ENCODE measurements at regions not wholly inside any gene's neighbourhood (a gene's known extent, or its start where the extent isn't known, plus 50 kb on each side); places are given as distances from the start of the nearest gene placed in this dataset.

- H4K8ac ChIP-seq (ENCODE audit: low read depth, low read length) = no peak overlapping the region
- no peak overlapping the region for H3K14ac ChIP-seq (ENCODE audit: low read length)
- H3K36me3 ChIP-seq (ENCODE audit: control insufficient read depth in 1 of 2, insufficient read depth in 2 of 2, low read length in 2 of 2) = no peaks in the 10 kb centered on the region
- H3K9me3 ChIP-seq (ENCODE audit: insufficient read depth, low read depth, low read length) = no peaks in the 10 kb centered on the region
- H3K9ac ChIP-seq (ENCODE audit: low read length) = no peak overlapping the region
- no peak overlapping the region for H2AK5ac ChIP-seq (ENCODE audit: low read length)
- H3K4me2 ChIP-seq (ENCODE audit: low read length) = no peak overlapping the region
- DNase-seq = peak in 1 of 2 donors; percentile 8
- no peak overlapping the region for H3K18ac ChIP-seq (ENCODE audit: low read length)
- H3K4me3 ChIP-seq (ENCODE audit: low read depth, low read length) = no peak overlapping the region
- no peak overlapping the region for H3K4ac ChIP-seq (ENCODE audit: low read depth, low read length)
- H3K79me2 ChIP-seq (ENCODE audit: control insufficient read depth, insufficient read depth, low read length, poor library complexity) = no peaks in the 10 kb centered on the region
- no peak overlapping the region for H2BK120ac ChIP-seq (ENCODE audit: insufficient read depth, low read length, poor library complexity)
- no peak overlapping the region for H4K12ac ChIP-seq (ENCODE audit: low read depth, low read length)
- H3K79me1 ChIP-seq (ENCODE audit: low read length) = no peaks in the 10 kb centered on the region
- H4K91ac ChIP-seq (ENCODE audit: low read depth, low read length) = no peak overlapping the region
- no peak overlapping the region for H2BK12ac ChIP-seq (ENCODE audit: low read length)
- H3K27me3 ChIP-seq (ENCODE audit: insufficient read depth, low read length) = no peaks in the 10 kb centered on the region
- H2AFZ ChIP-seq (ENCODE audit: insufficient read depth, low read length, poor library complexity) = no peak overlapping the region
- no peaks in the 10 kb centered on the region for H3K4me1 ChIP-seq (ENCODE audit: control insufficient read depth in 1 of 2, insufficient read depth in 2 of 2, low read length in 2 of 2)
- H3K27ac ChIP-seq (ENCODE audit: low read depth, low read length) = no peak overlapping the region
- H2BK5ac ChIP-seq (ENCODE audit: low read depth, low read length, poor library complexity) = no peak overlapping the region
- no peak overlapping the region for H3K23ac ChIP-seq (ENCODE audit: low read length)
Measured at GRCh38 chr11:122317305-122317704, 201.3 kb upstream of the BLID start.

GRCh38 chr11:122313581-122313980 lies 197.6 kb upstream of the BLID start:
- WGBS (ENCODE audit: extremely low coverage, insufficient coverage, insufficient read length) = no CpG with 5 or more reads among the region's 5 CpGs
- H3K4me3 ChIP-seq (ENCODE audit: low read depth, low read length) = no peak overlapping the region
- no peak overlapping the region for H2BK12ac ChIP-seq (ENCODE audit: low read length)
- H2BK5ac ChIP-seq (ENCODE audit: low read depth, low read length, poor library complexity) = no peak overlapping the region
- H3K23ac ChIP-seq (ENCODE audit: low read length) = no peak overlapping the region
- no peak overlapping the region for H4K12ac ChIP-seq (ENCODE audit: low read depth, low read length)
- H4K91ac ChIP-seq (ENCODE audit: low read depth, low read length) = no peak overlapping the region
- no peak overlapping the region for H2BK120ac ChIP-seq (ENCODE audit: insufficient read depth, low read length, poor library complexity)
- H3K18ac ChIP-seq (ENCODE audit: low read length) = no peak overlapping the region
- DNase-seq = peak; percentile 60 to 75
- no peak overlapping the region for H3K4me2 ChIP-seq (ENCODE audit: low read length)
- no peak overlapping the region for H2AFZ ChIP-seq (ENCODE audit: insufficient read depth, low read length, poor library complexity)
- H3K79me1 ChIP-seq (ENCODE audit: low read length) = no peaks in the 10 kb centered on the region
- H3K79me2 ChIP-seq (ENCODE audit: control insufficient read depth, insufficient read depth, low read length, poor library complexity) = no peaks in the 10 kb centered on the region
- no peaks in the 10 kb centered on the region for H3K9me3 ChIP-seq (ENCODE audit: insufficient read depth, low read depth, low read length)
- H3K36me3 ChIP-seq (ENCODE audit: control insufficient read depth in 1 of 2, insufficient read depth in 2 of 2, low read length in 2 of 2) = no peaks in the 10 kb centered on the region
- no peak overlapping the region for H2AK5ac ChIP-seq (ENCODE audit: low read length)
- no peak overlapping the region for H3K9ac ChIP-seq (ENCODE audit: low read length)
- peaks cover 0 to 2% of the 10 kb centered on the region in 2 experiments for H3K4me1 ChIP-seq (ENCODE audit: control insufficient read depth in 1 of 2, insufficient read depth in 2 of 2, low read length in 2 of 2)
- H3K14ac ChIP-seq (ENCODE audit: low read length) = no peak overlapping the region
- no peaks in the 10 kb centered on the region for H3K27me3 ChIP-seq (ENCODE audit: insufficient read depth, low read length)
- H4K8ac ChIP-seq (ENCODE audit: low read depth, low read length) = no peak overlapping the region
- H3K4ac ChIP-seq (ENCODE audit: low read depth, low read length) = no peak overlapping the region
- no peak overlapping the region for H3K27ac ChIP-seq (ENCODE audit: low read depth, low read length)

GRCh38 chr11:122311216-122311755 lies 195.3 kb upstream of the BLID start:
- WGBS (ENCODE audit: extremely low coverage, insufficient coverage, insufficient read length) = no CpG with 5 or more reads among the region's 5 CpGs
- no peaks in the 10 kb centered on the region for H3K79me2 ChIP-seq (ENCODE audit: control insufficient read depth, insufficient read depth, low read length, poor library complexity)
- no peaks in the 10 kb centered on the region for H3K79me1 ChIP-seq (ENCODE audit: low read length)
- no peak overlapping the region for H2AFZ ChIP-seq (ENCODE audit: insufficient read depth, low read length, poor library complexity)
- no peak overlapping the region for H3K14ac ChIP-seq (ENCODE audit: low read length)
- no peak overlapping the region for H2BK12ac ChIP-seq (ENCODE audit: low read length)
- H2AK5ac ChIP-seq (ENCODE audit: low read length) = no peak overlapping the region
- H2BK5ac ChIP-seq (ENCODE audit: low read depth, low read length, poor library complexity) = no peak overlapping the region
- H3K9ac ChIP-seq (ENCODE audit: low read length) = no peak overlapping the region
- H3K18ac ChIP-seq (ENCODE audit: low read length) = no peak overlapping the region
- H3K4ac ChIP-seq (ENCODE audit: low read depth, low read length) = no peak overlapping the region
- H3K4me3 ChIP-seq (ENCODE audit: low read depth, low read length) = no peak overlapping the region
- H2BK120ac ChIP-seq (ENCODE audit: insufficient read depth, low read length, poor library complexity) = no peak overlapping the region
- H3K9me3 ChIP-seq (ENCODE audit: insufficient read depth, low read depth, low read length) = no peaks in the 10 kb centered on the region
- H3K4me1 ChIP-seq (ENCODE audit: control insufficient read depth in 1 of 2, insufficient read depth in 2 of 2, low read length in 2 of 2) = peaks cover 0 to 2% of the 10 kb centered on the region in 2 experiments
- peak; percentile 41 to 83 for DNase-seq
- no peak overlapping the region for H3K4me2 ChIP-seq (ENCODE audit: low read length)
- no peak overlapping the region for H3K23ac ChIP-seq (ENCODE audit: low read length)
- H4K8ac ChIP-seq (ENCODE audit: low read depth, low read length) = no peak overlapping the region
- H4K91ac ChIP-seq (ENCODE audit: low read depth, low read length) = no peak overlapping the region
- H3K27ac ChIP-seq (ENCODE audit: low read depth, low read length) = no peak overlapping the region
- H4K12ac ChIP-seq (ENCODE audit: low read depth, low read length) = no peak overlapping the region
- no peaks in the 10 kb centered on the region for H3K27me3 ChIP-seq (ENCODE audit: insufficient read depth, low read length)
- H3K36me3 ChIP-seq (ENCODE audit: control insufficient read depth in 1 of 2, insufficient read depth in 2 of 2, low read length in 2 of 2) = no peaks in the 10 kb centered on the region

GRCh38 chr11:122310766-122311165 lies 194.8 kb upstream of the BLID start:
- Histone ChIP-seq H3K14ac (ENCODE audit: low read length) (no peak overlapping the region), H3K9ac (ENCODE audit: low read length) (no peak overlapping the region), H3K79me2 (ENCODE audit: control insufficient read depth, insufficient read depth, low read length, poor library complexity) (no peaks in the 10 kb centered on the region), H3K79me1 (ENCODE audit: low read length) (no peaks in the 10 kb centered on the region), H2AK5ac (ENCODE audit: low read length) (no peak overlapping the region), H3K4me2 (ENCODE audit: low read length) (no peak overlapping the region), H2BK5ac (ENCODE audit: low read depth, low read length, poor library complexity) (no peak overlapping the region), H4K91ac (ENCODE audit: low read depth, low read length) (no peak overlapping the region), H3K27me3 (ENCODE audit: insufficient read depth, low read length) (no peaks in the 10 kb centered on the region), H2BK12ac (ENCODE audit: low read length) (no peak overlapping the region), H3K18ac (ENCODE audit: low read length) (no peak overlapping the region), H4K8ac (ENCODE audit: low read depth, low read length) (no peak overlapping the region), H2BK120ac (ENCODE audit: insufficient read depth, low read length, poor library complexity) (no peak overlapping the region), H3K36me3 (ENCODE audit: control insufficient read depth in 1 of 2, insufficient read depth in 2 of 2, low read length in 2 of 2) (no peaks in the 10 kb centered on the region), H3K4me1 (ENCODE audit: control insufficient read depth in 1 of 2, insufficient read depth in 2 of 2, low read length in 2 of 2) (peaks cover 0 to 2% of the 10 kb centered on the region in 2 experiments), H4K12ac (ENCODE audit: low read depth, low read length) (no peak overlapping the region), H3K4ac (ENCODE audit: low read depth, low read length) (no peak overlapping the region), H3K4me3 (ENCODE audit: low read depth, low read length) (no peak overlapping the region), H3K23ac (ENCODE audit: low read length) (no peak overlapping the region), H3K9me3 (ENCODE audit: insufficient read depth, low read depth, low read length) (no peaks in the 10 kb centered on the region), H2AFZ (ENCODE audit: insufficient read depth, low read length, poor library complexity) (no peak overlapping the region), H3K27ac (ENCODE audit: low read depth, low read length) (no peak overlapping the region)
- DNase-seq = no peak
- no CpG with 5 or more reads among the region's 5 CpGs for WGBS (ENCODE audit: extremely low coverage, insufficient coverage, insufficient read length)
